Suprapubic skin (tissue), 4 donors: ENCODE measurements at regions not wholly inside any gene's neighbourhood (a gene's known extent, or its start where the extent isn't known, plus 50 kb on each side); places are given as distances from the start of the nearest gene placed in this dataset.
"Not testable (repeated sequence)": the region's sequence is repeated elsewhere in the genome, so short reads cannot be mapped to it uniquely, and the experiment has no call there.

Source experiments
- CTCF ChIP-seq, 2 donors: fragments of 200-600 bp in 1 of 2; fragments of 450-650 bp in 1 of 2; sonication (generic) in 1 of 2; IDR thresholded peaks; one replicate each; pipeline ENCODE4 v1.5.1; 2016 to 2019; ENCODE audit warnings: antibody characterized with exemption in 2 of 2, mild to moderate bottlenecking in 1 of 2, moderate library complexity in 1 of 2
- POLR2A ChIP-seq, 2 donors: fragments of 450-650 bp; IDR thresholded peaks; one replicate each; pipeline ENCODE4 v1.6.1; 2017; ENCODE audit warnings: antibody characterized with exemption in 2 of 2, mild to moderate bottlenecking in 2 of 2, moderate library complexity in 2 of 2
- POLR2AphosphoS5 ChIP-seq, 3 donors: sonication (generic); formaldehyde crosslinking; IDR thresholded peaks; one replicate each; pipeline ENCODE4 v1.6.1; 2017; ENCODE audit warnings: antibody characterized with exemption in 3 of 3

DNA sequence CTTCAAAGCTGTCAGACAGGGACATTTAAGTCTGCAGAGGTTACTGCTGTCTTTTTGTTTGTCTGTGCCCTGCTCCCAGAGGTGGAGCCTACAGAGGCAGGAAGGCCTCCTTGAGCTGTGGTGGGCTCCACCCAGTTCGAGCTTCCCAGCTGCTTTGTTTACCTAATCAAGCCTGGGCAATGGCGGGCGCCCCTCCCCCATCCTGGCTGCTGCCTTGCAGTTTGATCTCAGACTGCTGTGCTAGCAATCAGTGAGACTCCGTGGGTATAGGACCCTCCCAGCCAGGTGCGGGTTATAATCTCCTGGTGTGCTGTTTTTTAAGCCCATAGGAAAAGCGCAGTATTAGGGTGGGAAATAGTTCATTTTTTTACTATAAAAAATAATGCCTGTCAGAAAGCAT is 894.2 kb downstream of the EFNA5 start:
- TF ChIP-seq POLR2AphosphoS5, CTCF, POLR2A (IDR thresholded peaks at IDR 0.05): not testable (repeated sequence)
